ENCODE measurements at regions not wholly inside any gene's neighbourhood (a gene's known extent, or its start where the extent isn't known, plus 50 kb on each side); places are given as distances from the start of the nearest gene placed in this dataset.

DNA sequence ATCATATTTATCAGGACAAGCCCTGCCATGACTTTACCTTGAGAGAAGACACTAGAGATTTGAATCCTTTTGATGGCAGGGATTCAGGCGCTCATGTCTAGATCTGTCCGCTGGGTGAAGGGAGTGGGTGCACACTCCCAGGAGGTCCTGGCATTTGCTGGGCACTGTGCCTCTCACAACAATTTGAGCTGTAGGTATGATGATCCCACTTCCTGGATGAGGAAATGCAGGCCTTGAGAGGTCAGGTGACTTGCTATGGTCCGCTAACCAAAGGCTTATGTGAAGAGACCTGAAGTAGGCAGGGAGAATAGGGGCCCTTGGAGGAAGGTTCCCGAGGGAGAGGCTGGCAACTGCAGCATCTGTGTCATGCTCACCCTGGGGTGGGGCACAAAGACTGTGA lies 206.1 kb downstream of the HAUS1 start:
- Histone ChIP-seq H3K4me3 (no peak overlapping the region), H3K36me3 (no peaks in the 10 kb centered on the region), H3K4me1 (no peaks in the 10 kb centered on the region), H3K27ac (no peak overlapping the region), H3K9me3 (peaks cover 0 to 12% (median 0%) of the 10 kb centered on the region in 4 donors), H3K27me3 (no peaks in the 10 kb centered on the region)
- no peak for DNase-seq (ENCODE audit: low spot score in 2 of 2)
- TF ChIP-seq POLR2A (IDR thresholded peaks at IDR 0.05) (no peak), EP300 (IDR thresholded peaks at IDR 0.05) (no peak), CTCF (IDR thresholded peaks at IDR 0.05) (no peak)
- 89 to 90% methylated on average over 4 of the region's 4 CpGs for WGBS, 2 donors

- Histone ChIP-seq H3K27ac (no peak overlapping the region), H3K9me3 (peaks cover 0 to 12% (median 0%) of the 10 kb centered on the region in 4 donors), H3K4me1 (no peaks in the 10 kb centered on the region), H3K27me3 (no peaks in the 10 kb centered on the region), H3K36me3 (no peaks in the 10 kb centered on the region), H3K4me3 (no peak overlapping the region)
- no peak for TF ChIP-seq EP300 (IDR thresholded peaks at IDR 0.05)
- TF ChIP-seq POLR2A (IDR thresholded peaks at IDR 0.05): no peak
- no peak for TF ChIP-seq CTCF (IDR thresholded peaks at IDR 0.05)
- 89 to 90% methylated on average over 9 of the region's 9 CpGs for WGBS, 2 donors
- DNase-seq (ENCODE audit: low spot score in 2 of 2): no peak
Observed at GRCh38 chr18:46310675-46311345, 206.6 kb downstream of the HAUS1 start.

DNA sequence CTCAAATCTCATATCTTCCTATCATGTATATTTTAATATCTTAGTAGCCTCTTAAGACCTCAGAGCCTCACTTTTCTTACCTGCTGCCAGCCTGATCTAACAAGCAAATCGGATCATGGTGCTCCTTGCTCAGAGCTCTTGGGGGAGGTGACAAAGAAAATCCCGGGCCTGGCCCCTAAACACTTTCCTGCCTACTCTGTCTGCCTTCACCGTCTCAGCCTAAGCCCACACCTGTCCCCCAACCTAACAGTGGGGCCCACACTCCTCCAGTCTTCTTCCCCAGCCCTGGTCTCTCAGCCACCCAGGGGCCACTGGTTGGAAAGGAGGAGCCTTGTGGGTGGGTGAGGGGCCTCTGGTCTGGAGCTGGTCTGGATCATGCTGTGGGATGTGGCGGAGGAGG lies 207.3 kb downstream of the HAUS1 start:
- WGBS, 2 donors: 85% methylated on average over 4 of the region's 4 CpGs
- no peak for DNase-seq (ENCODE audit: low spot score in 2 of 2)
- no peak overlapping the region for H3K27ac ChIP-seq
- peaks cover 0 to 7% (median 0%) of the 10 kb centered on the region in 4 donors for H3K9me3 ChIP-seq
- TF ChIP-seq CTCF (IDR thresholded peaks at IDR 0.05): no peak
- no peak for TF ChIP-seq EP300 (IDR thresholded peaks at IDR 0.05)
- TF ChIP-seq POLR2A (IDR thresholded peaks at IDR 0.05): no peak
- H3K4me1 ChIP-seq: no peaks in the 10 kb centered on the region
- H3K4me3 ChIP-seq: no peak overlapping the region
- no peaks in the 10 kb centered on the region for H3K36me3 ChIP-seq
- H3K27me3 ChIP-seq: no peaks in the 10 kb centered on the region

DNA sequence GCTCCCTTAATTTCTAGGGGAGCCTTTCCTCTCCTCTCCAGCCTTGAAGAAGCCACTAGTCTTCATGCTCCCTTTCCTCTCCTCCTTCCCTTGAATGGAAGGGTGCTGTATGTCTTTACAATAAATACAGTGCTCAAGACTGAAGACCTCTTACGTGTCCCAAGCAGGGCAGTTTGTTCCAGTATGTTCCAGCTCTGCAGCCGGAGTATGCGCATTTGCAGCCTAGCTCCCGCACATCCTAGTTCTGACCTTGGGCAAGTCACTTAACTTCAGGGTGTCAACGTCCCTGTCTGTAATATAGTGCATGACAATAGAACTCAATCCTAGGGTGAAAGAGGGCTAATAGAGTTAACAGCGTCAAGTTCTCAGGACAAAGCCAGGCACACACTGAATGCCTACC lies 208.0 kb downstream of the HAUS1 start:
- WGBS, 2 donors: 69 to 71% methylated on average over 6 of the region's 6 CpGs
- no peak for DNase-seq (ENCODE audit: low spot score in 2 of 2)

More for the DNA sequence above, 208.0 kb downstream of the HAUS1 start:
- Histone ChIP-seq H3K27me3 (no peaks in the 10 kb centered on the region), H3K4me1 (no peaks in the 10 kb centered on the region), H3K36me3 (no peaks in the 10 kb centered on the region), H3K27ac (no peak overlapping the region), H3K9me3 (peaks cover 0 to 3% (median 0%) of the 10 kb centered on the region in 4 donors), H3K4me3 (no peak overlapping the region)
- TF ChIP-seq POLR2A (IDR thresholded peaks at IDR 0.05) (no peak), CTCF (IDR thresholded peaks at IDR 0.05) (no peak)

Data from tibial nerve (tissue), 4 donors.